Vagina (tissue), 2 donors: ENCODE measurements at regions not wholly inside any gene's neighbourhood (a gene's known extent, or its start where the extent isn't known, plus 50 kb on each side); places are given as distances from the start of the nearest gene placed in this dataset.
A peak's percentile ranks its signal among the peaks of the same experiment; 100 is the strongest.
"Not testable (repeated sequence)": the region's sequence is repeated elsewhere in the genome, so short reads cannot be mapped to it uniquely, and the experiment has no call there.

Experiments
- DNase-seq, 2 donors: peaks; one replicate each; pipeline ENCODE4 v3.0.0-alpha.2; 2017; ENCODE audit errors: extremely low spot score in 2 of 2
- H3K27ac ChIP-seq: fragments of 200-600 bp; sonication (generic); one replicate; pipeline ENCODE4 v1.5.1; 2019
- H3K27me3 ChIP-seq: fragments of 200-600 bp; sonication (generic); one replicate; pipeline ENCODE4 v1.5.1; 2019
- H3K36me3 ChIP-seq, 2 donors: fragments of 200-600 bp; sonication (generic); one replicate each; pipeline ENCODE4 v1.5.1; 2017 to 2019
- H3K4me1 ChIP-seq: fragments of 200-600 bp; sonication (generic); one replicate; pipeline ENCODE4 v1.5.1; 2019
- H3K4me3 ChIP-seq, 2 donors: fragments of 200-600 bp; sonication (generic); 1 replicate in 1 of 2; 2 replicates in 1 of 2; pipeline ENCODE4 v1.5.1; 2016 to 2019
- H3K9me3 ChIP-seq: fragments of 200-600 bp; sonication (generic); one replicate; pipeline ENCODE4 v1.5.1; 2019
- CTCF ChIP-seq, 3 experiments: fragments of 450-650 bp in 2 of 3; fragments of 200-600 bp in 1 of 3; sonication (generic) in 1 of 3; IDR thresholded peaks; one replicate each; pipeline ENCODE4 v1.5.1; 2017 to 2019; ENCODE audit warnings: antibody characterized with exemption in 3 of 3, mild to moderate bottlenecking in 2 of 3, moderate library complexity in 2 of 3
- POLR2A ChIP-seq, 2 donors: fragments of 450-650 bp; IDR thresholded peaks; one replicate each; pipeline ENCODE4 v1.6.1; 2017; ENCODE audit warnings: antibody characterized with exemption in 2 of 2, mild to moderate bottlenecking in 2 of 2, moderate library complexity in 2 of 2
- POLR2AphosphoS5 ChIP-seq, 2 donors: sonication (generic); formaldehyde crosslinking; IDR thresholded peaks; one replicate each; pipeline ENCODE4 v1.9.0; 2017; ENCODE audit warnings: antibody characterized with exemption in 2 of 2, mild to moderate bottlenecking in 2 of 2, low read depth in 1 of 2; ENCODE audit not compliant: insufficient read depth in 1 of 2
- intact Hi-C: fragments of 100-400 bp; cut with DNase I; formaldehyde crosslinking; loops from one replicate; pipeline ENCODE4 v1.15.1; 2023

GRCh38 chr10:78467496-78468106 is 433.9 kb downstream of the RPS24 start:
- intact Hi-C loops = no loop called here
- H3K27me3 ChIP-seq = no peaks in the 10 kb centered on the region
- no peaks in the 10 kb centered on the region for H3K9me3 ChIP-seq
- no peak for TF ChIP-seq POLR2A (IDR thresholded peaks at IDR 0.05)
- TF ChIP-seq CTCF (IDR thresholded peaks at IDR 0.05) = no peak
- no peak for TF ChIP-seq POLR2AphosphoS5 (IDR thresholded peaks at IDR 0.05; ENCODE audit: insufficient read depth in 1 of 2, low read depth in 1 of 2)
- H3K4me1 ChIP-seq = peaks cover 11% of the 10 kb centered on the region
- H3K4me3 ChIP-seq = no peak overlapping the region
- DNase-seq = peak; percentile 7 to 42
- H3K27ac ChIP-seq = no peak overlapping the region
- H3K36me3 ChIP-seq = no peaks in the 10 kb centered on the region

- H3K27ac ChIP-seq, H3K36me3 ChIP-seq, H3K9me3 ChIP-seq, H3K27me3 ChIP-seq, H3K4me3 ChIP-seq, intact Hi-C loops: not testable (repeated sequence)
- DNase-seq = peak in 1 of 2 donors; percentile 6
- H3K4me1 ChIP-seq = peaks cover 12% of the 10 kb centered on the region
Measured at GRCh38 chr10:78468731-78469130, 435.1 kb downstream of the RPS24 start.

- H3K9me3 ChIP-seq = no peaks in the 10 kb centered on the region
- H3K36me3 ChIP-seq = no peaks in the 10 kb centered on the region
- no peaks in the 10 kb centered on the region for H3K27me3 ChIP-seq
- TF ChIP-seq POLR2AphosphoS5 (IDR thresholded peaks at IDR 0.05; ENCODE audit: insufficient read depth in 1 of 2, low read depth in 1 of 2) (no peak), CTCF (IDR thresholded peaks at IDR 0.05) (no peak), POLR2A (IDR thresholded peaks at IDR 0.05) (no peak)
- no peak overlapping the region for H3K4me3 ChIP-seq
- intact Hi-C loops = no loop called here
- peaks cover 12% of the 10 kb centered on the region for H3K4me1 ChIP-seq
- peak overlapping the region; percentile 44 for H3K27ac ChIP-seq
- peak; percentile 74 to 82 for DNase-seq
Measured at GRCh38 chr10:78470267-78471103, 436.8 kb downstream of the RPS24 start.

GRCh38 chr10:78471326-78471722 is 437.7 kb downstream of the RPS24 start:
- H3K27ac ChIP-seq = peak overlapping the region; percentile 44
- peak; percentile 80 to 94 for DNase-seq
- TF ChIP-seq POLR2A (IDR thresholded peaks at IDR 0.05) (no peak), CTCF (IDR thresholded peaks at IDR 0.05) (no peak), POLR2AphosphoS5 (IDR thresholded peaks at IDR 0.05; ENCODE audit: insufficient read depth in 1 of 2, low read depth in 1 of 2) (no peak)

GRCh38 chr10:78471723-78472550 is 438.3 kb downstream of the RPS24 start:
- H3K27ac ChIP-seq = peak overlapping the region; percentile 44
- no peak for TF ChIP-seq CTCF (IDR thresholded peaks at IDR 0.05)
- TF ChIP-seq POLR2A (IDR thresholded peaks at IDR 0.05) = no peak
- TF ChIP-seq POLR2AphosphoS5 (IDR thresholded peaks at IDR 0.05; ENCODE audit: insufficient read depth in 1 of 2, low read depth in 1 of 2) = peak in 1 of 2 donors; percentile 32
- H3K36me3 ChIP-seq = no peaks in the 10 kb centered on the region
- peak; percentile 72 to 83 for DNase-seq
- intact Hi-C loops = no loop called here
- no peaks in the 10 kb centered on the region for H3K27me3 ChIP-seq
- H3K4me3 ChIP-seq = no peak overlapping the region
- H3K9me3 ChIP-seq = no peaks in the 10 kb centered on the region
- peaks cover 12% of the 10 kb centered on the region for H3K4me1 ChIP-seq

More at GRCh38 chr10:78471326-78471722, 437.7 kb downstream of the RPS24 start:
- H3K9me3 ChIP-seq = no peaks in the 10 kb centered on the region
- H3K4me1 ChIP-seq = peaks cover 12% of the 10 kb centered on the region
- no peak overlapping the region for H3K4me3 ChIP-seq
- intact Hi-C loops = no loop called here
- no peaks in the 10 kb centered on the region for H3K27me3 ChIP-seq
- H3K36me3 ChIP-seq = no peaks in the 10 kb centered on the region
